GDM1 (cell line): ENCODE measurements at regions not wholly inside any gene's neighbourhood (a gene's known extent, or its start where the extent isn't known, plus 50 kb on each side); places are given as distances from the start of the nearest gene placed in this dataset.
"Not testable (repeated sequence)": the region's sequence is repeated elsewhere in the genome, so short reads cannot be mapped to it uniquely, and the experiment has no call there.

Source experiments
- DNase-seq: peaks from one replicate; lab custom pipeline; 2025; lab: John Stamatoyannopoulos, UW

DNA sequence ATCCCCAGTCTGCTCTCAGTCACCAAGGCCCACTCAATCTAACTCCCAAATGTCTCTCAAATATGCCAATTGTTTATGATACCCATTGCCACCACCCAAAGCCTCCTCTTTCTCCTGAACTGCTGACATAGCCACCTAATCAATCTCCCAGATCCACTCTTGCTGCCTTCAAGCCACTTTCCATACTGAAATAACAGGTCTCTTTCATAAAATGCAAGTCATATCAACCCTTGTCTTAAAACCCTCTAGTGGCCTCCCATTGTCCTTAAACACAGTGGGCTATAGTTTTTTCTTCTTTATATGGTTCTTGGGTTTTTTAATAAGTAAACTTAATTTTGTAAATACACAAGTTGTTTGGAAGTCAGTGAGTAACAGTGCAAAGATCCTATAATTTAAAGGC lies 155.2 kb upstream of the ZC3H12C start:
- no peak for DNase-seq

DNA sequence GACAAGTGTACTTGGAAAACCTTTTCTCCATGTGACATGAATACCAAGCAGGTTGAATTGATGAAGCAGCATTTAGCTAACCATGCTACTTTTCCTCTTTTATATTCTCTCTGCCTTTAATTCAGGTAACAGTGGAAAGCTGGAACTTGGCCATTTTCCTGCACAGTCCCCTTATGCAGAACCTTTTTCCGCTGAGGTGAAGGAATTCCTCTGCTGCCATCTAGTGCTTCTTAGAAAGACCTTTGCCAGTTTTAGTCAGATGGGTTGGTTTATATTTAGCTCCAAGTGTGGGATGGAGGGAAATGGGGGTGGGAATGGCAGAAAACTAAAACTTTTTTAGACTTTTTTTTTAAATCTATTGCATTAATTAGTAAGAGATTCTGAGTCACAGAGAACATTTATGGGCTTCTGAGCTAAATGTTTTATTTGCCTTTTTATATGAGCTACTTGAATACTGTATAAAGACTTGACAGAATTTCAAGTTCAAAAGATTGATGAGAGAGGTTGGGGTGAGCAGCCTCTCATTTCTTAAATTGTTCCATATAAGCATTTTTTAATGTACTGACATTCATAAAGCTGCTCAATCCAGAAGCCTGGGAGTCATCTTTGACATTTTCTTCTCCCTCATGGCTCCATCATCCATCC lies 153.9 kb upstream of the ZC3H12C start:
- DNase-seq: peak; percentile 21

DNA sequence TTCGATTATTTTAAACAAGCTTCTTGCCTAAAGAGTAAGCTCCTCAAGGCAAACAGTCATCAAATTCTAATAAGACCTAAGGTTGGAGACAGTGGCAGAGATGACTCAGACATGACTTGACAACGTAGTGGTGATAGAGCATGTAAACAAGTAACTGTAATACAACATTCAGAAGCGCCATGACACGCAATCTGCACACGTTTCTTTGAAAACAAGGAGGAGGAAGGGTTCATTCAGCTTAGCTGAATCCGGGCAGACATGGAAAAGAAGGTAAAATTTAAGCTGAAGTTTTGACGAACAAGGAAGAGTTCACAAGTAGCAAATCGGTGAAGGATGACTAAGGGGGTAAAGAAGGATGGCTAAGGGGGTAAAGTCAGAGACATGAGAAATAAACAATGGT lies 152.4 kb upstream of the ZC3H12C start:
- DNase-seq: no peak

DNA sequence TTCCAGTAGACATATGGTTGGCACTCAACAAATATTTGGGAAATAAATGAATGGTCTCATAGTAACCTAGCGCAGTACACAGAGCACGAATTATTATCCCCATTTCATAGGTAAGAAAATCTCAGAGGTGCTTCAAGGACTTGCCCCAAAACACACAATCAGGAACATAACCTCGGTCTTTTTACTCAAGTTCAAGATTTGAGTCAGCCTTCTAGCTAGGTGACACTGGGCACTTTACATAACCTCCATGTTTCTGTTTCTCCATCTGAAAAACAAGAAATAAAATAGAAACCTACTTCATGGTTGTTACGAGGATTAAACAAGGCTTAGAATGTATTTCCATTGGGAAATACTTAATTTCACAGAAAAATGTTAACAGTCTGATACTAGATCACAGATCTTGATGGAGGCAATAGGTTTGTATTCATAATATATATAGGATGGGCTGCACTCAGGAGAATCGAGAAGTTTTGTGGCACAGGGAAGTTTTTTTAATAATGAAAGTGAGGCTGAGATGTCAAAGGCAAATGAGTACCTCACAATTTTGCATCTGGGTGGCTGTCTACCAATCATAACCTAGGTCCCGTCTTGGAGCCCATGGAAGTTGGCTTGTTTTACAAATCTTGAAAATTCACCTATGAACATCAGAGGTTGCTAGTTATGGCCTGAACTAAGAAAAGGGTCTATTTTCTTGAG lies 147.4 kb upstream of the ZC3H12C start:
- no peak for DNase-seq

DNA sequence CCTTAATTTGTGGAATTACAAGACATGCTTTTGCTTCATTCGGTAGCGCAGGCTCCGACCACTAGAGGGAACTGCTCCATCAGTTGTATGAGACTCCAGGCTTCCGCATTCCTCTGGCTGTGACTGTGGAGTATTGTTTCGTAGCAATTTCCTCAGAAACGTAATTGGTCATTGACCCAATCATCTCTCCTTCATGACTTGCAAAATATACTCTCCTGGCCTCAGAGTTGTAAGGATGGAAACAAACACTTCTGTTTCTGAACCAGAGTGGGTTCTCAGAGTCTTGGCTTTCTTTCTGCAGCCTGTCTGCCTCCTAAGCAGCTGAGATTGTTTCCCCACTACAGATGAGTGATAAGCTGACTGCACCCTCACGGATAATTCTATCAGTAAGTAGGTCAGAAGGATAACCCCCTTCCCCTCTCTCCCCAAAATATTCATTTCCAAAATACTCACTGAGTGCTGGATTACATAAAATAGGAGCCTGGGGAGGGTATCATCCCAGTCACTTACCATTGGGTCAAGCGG lies 146.8 kb upstream of the ZC3H12C start:
- peak; percentile 83 for DNase-seq

DNA sequence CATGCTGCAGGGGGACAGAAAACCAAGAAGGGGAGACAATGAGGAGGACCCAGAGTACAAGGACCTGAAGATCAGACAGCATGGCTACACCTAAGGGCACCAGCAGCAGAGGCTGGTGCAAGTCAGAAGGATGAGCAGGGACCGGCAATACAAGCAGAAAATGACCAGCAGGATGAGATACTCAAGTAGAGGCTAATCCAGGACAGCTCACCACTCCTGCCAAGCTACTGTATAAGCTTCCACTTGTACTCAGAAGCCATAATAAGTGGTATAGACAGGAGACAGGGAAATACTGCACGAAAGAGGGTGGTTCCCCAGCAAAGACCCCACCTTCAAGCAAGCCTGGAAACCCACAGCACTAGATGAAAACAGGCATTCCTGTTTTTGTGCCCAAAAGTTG lies 138.7 kb upstream of the ZC3H12C start:
- DNase-seq: no peak

DNA sequence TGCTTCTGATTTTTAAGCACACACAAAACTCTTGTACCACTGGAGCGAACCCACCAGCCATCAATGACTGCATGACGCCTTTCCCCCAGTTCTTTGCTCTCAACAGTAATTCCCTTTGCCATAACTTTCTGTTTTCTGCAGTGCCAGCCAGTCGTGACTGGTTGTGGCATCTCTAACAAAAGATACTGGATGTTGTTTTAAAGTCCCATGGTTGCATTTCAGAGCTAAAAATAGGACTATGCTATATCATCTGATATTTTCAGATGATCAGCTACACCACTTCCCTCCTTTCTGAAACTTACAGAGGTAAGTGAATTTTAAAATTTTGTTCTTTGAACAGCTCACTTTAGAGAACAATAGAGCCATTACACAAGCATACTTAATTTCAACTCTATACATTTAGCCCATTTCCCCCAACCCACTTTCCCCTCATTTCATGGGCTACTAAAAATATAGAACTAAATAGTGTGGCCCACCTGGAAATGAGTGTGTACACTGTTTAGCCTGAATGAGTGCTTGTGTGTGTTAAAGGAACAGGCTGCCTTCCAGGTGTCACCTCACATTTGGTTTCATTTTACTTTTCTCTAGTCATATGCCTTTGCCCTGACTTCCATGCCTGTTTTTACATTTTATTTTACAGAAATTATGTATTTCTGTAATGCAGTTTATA lies 136.9 kb upstream of the ZC3H12C start:
- DNase-seq: no peak

DNA sequence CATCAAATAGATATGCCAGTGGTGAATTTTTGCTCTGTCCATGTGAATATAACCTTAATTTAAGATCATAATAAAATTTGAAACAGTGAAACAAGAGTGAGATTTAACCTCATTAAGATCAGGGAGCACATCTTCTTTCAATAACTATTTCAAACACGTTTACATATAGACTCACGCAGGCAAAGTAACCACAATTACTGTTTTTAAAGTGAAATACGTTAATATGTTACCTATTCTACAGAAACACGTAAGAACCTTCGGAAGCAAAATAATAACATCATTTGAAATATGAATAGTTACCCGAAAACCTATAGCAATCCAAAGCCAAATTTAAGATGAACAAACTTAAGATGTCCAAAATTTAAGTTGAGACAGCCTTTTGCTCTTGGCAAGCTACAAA lies 136.2 kb upstream of the ZC3H12C start:
- no peak for DNase-seq

DNA sequence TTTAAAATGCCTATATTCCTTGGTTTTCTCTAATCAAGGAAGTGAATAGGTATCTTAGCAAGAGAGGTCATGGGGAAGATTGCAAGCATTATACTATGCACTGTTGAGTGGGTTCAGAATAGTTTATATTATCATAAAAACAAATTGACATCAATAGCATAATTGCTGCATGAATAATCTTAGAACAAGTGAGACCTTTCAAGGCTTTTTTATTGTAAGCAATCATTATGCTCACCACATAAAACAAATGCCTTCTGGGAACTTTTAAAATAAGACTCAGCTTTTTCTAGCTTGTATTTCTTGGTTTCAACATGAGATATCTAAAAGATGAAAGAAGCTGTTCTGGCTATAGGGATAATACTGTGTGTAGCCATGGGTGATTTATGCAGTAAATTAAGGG lies 135.6 kb upstream of the ZC3H12C start:
- no peak for DNase-seq

DNA sequence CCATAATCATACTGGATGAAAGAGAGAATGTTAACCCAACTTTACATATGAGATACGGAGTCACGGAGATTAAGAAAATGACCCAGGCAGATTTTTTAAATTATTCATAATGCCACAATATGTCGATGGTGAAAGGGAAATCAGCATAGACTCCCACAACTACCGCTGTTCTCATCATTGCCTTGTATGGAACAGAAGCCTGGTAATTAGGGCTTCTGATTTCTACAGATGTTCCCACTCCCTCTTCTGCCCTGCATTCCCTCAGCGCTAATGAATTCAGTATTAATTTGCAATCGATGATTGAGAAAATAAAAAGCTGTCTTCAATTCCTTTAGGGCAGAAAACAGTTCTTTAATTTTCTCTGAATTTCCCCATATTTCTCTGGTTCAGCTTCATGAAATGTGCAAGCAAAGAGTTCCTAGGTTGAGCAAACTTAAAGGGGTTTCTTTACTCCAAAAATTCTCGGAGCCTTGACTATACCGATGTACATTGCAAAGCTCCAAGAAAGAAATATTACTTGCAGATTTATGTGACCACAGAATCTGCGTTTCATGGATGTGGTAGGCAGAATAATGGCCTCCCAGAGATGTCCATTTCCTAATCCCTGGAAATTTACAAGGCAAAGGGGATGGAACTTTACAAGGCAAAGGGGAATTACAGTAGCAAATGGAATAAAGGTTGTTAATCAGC lies 134.9 kb upstream of the ZC3H12C start:
- no peak for DNase-seq

DNA sequence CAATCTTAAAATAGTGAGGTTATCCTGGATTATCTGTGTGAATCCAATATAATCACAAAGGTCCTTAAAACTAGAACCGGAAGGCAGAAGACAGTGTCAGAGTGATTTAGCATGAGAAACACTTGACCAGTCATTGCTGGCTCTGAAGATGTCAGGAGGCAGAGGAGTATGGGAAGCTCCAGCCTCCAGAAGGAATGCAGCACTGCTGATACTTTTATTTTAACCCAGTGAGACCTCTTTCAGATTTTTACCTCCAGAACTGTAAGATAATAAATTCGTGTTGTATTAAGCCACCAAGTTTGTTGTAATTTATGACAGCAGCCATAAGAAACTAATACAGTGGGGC lies 134.4 kb upstream of the ZC3H12C start:
- no peak for DNase-seq

DNA sequence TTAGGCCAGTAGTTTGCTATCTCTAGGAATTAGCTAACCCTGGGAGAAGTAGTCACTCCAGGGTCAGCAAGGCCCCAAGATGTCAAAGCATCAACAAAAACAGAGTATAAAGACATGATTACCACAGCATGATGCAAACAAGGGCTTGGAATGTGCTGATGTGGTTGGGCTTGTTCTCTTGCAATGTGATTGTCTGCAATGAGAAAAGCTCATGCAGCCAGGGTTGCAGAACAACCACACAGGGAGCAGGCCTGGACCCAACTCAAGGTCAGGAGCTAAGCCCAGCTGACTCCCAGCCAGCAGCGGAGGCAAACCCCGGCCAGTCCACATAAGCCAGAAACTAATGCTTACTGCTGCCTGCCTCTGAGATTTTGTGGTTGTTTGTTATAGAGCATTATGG lies 132.4 kb upstream of the ZC3H12C start:
- no peak for DNase-seq

DNA sequence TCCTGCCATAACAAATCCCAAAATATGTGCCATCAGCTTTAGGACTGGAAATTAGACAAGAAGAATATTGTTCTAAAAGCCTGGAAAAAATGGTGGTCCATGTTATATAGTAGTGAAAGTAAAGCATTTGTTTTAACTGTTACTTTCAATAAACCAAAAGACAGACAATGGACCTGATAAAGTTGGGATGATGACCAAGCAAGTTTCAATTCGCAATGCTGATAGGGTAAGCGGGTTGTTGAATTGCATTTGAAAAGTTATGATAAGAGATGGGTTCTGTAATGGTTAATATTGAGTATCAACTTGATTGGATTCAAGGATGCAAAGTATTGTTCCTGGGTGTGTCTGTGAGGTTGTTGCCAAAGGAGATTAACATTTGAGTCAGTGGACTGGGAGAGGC lies 131.9 kb upstream of the ZC3H12C start:
- DNase-seq: no peak

DNA sequence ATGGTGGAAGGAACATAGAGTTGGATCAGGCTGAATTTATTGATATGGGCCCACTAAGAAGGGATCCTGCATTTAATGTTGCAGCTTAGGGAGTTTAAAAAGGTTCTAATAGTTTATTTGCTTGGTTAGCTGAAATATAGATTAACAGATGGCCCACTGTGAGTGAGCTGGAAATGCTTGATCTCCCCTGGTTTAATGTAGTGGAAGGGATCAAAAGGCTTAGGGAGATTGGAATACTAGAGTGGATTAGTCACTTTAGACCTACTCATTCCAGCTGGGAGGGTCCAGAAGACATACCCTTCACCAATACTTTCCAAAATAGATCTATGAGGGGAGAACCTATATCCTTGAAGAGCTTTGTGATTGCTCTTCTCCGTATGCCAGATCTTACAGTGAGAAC lies 130.1 kb upstream of the ZC3H12C start:
- no peak for DNase-seq

DNA sequence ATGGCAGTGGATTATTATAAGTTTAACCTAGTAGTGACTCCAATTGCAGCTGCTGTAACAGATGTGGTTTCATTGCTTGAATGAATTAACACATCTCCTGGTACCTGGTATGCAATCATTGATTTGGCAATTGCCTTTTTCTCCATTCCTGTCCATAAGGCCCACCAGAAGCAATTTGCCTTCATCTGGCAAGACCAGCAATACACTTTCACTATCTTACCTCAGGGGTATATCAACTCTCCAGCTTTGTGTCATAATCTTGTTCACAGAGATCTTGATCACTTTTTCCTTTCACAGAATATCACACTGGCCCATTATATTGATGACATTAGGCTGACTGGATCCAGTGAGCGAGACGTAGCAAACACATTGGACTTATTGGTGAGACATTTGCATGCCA lies 128.7 kb upstream of the ZC3H12C start:
- no peak for DNase-seq

DNA sequence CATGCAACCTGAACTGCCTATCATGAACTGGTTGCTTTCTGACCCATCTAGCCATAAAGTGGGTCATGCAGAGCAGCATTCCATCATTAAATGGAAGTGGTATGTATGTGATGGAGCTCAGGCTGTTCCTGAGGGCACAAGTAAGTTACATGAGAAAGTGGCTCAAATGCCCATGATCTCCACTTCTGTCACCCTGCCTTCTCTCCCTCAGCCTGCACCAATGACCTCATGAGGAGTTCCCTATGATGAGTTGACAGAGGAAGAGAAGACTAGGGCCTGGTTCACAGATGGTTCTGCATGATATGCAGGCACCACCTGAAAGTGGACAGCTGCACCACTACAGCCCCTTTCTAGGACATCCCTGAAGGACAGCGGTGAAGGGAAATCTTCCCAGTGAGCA lies 127.7 kb upstream of the ZC3H12C start:
- not testable (repeated sequence) for DNase-seq

DNA sequence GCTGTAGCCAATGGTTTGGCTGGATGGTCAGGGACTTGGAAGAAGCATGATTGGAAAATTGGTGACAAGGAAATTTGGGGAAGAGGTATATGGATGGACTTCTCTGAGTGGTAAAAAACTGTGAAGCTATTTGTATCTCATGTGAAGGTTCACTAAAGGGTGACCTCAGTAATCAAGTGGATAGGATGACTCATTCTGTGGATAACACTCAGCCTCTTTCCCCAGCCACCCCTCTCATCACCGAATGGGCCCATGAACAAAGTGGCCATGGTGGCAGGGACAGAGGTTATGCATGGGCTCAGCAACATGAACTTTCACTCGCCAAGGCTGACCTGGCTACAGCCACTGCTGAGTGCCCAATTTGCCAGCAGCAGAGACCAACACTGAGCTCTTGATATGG lies 127.3 kb upstream of the ZC3H12C start:
- not testable (repeated sequence) for DNase-seq

DNA sequence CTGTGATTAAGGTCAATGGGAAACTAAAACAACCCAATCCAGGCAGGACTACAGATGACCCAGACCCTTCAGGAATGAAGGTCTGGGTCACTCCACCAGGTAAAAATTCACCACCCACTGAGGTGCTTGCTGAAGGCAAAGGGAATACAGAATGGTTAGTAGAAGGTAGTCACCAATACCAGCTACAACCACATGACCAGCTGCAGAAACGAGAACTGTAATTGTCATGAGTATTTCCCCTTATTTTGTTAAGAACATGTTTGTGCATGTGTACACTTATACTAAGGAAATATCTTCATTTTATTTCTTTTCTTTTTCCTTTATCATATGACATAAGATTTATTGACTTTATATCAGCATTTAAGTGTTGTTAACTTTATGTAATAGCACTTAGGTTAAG lies 126.1 kb upstream of the ZC3H12C start:
- not testable (repeated sequence) for DNase-seq

DNA sequence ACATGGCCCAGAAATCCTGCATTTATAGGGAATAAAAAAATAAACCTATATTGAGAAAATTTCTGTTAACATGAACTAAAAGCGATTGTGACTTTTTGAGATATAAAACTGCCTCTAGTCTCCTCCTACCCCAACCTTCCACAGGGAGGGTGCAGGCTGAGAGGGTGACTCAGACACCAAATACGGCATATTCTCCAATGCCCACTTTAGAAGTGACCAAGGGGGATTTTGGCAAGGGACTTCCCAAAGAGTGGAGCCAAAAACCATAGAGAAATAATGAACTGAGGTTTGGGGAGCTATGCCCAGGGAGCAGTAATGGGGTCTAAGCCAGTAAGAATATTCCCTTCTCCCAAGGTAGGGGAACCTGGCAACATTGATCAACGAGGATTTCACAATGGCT lies 124.9 kb upstream of the ZC3H12C start:
- DNase-seq: no peak

DNA sequence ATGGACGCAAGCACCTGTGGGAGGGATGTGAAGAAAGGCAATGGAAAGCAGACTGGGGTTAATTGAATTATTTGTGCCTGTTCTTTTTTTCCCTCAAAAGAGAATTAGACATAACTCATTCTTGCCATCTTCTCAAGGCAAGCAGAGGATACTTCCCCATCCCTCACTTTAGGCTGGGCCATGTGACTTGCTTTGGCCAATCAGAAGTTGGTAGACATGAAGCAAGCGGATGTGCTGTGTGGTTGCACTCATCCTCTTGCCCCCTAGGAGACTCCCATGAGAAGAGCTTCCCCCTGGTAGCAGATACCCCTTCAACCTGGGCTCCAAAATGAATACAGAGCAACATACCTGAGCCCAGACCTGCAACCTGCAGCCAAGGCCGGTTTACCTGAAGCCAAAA lies 124.4 kb upstream of the ZC3H12C start:
- DNase-seq: no peak

DNA sequence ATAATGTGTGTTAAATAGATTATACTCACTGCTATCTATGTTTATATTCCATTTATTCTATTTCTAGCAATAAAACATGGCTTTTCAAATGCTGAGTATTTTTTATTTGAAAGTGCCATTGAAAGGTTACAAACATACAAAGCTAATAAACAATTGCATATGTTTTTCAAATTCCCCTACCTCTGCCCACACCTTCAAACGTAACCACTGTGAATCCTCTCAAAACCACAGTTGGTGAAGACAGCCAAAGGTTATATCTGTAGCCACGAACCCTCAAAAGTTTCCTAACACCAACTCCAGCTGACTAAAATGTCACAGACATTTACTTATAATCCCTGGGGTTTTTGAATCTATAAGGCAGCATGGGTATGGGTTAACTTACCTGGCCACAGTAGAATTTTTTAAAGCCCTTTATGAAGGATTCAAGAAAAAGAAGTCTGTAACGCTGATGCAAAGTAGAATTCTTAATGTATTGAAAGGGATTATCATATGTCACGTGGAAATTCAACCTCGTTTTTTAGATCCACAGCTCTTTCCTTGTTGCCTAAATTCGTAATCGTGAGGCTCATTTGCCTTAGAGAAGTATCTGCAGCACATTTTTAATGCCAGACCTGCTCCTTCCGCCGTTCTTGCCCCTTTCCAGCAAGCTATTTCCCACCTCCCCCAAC lies 122.5 kb upstream of the ZC3H12C start:
- peak; percentile 50 for DNase-seq

DNA sequence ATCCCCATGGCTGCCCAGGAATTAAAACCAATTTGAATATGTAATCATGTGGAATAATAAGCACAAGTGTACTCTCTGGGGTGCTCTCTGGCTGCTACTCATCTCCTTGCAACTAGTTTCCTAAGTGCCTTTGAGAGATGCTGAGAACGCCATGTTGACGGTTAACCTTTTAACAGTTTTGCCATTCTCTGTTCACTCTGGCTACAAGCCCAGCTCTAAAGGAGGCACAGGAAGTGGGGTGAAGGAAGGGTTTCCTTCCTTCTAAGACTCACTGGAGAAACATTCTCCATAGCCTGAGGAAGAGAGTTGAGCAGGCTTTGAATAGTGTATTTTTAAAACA lies 122.0 kb upstream of the ZC3H12C start:
- DNase-seq: peak; percentile 59
